ENCODE measurements at regions not wholly inside any gene's neighbourhood (a gene's known extent, or its start where the extent isn't known, plus 50 kb on each side); places are given as distances from the start of the nearest gene placed in this dataset.

- Histone ChIP-seq H3K9me3 (ENCODE audit: control insufficient read depth in 2 of 2, insufficient read depth in 1 of 2, low read depth in 1 of 2, low read length in 1 of 2) (no peaks in the 10 kb centered on the region), H3K27ac (ENCODE audit: low read depth in 1 of 3, low read length in 2 of 3) (no peak overlapping the region), H3K4me3 (ENCODE audit: low read depth in 1 of 3, low read length in 3 of 3) (no peak overlapping the region), H3K27me3 (ENCODE audit: control insufficient read depth in 3 of 3, insufficient read depth in 3 of 3, low read length in 3 of 3) (no peaks in the 10 kb centered on the region), H3K4me1 (ENCODE audit: control insufficient read depth in 3 of 3, insufficient read depth in 2 of 3, low read depth in 1 of 3, low read length in 2 of 3) (peaks cover 0 to 8% (median 0%) of the 10 kb centered on the region in 3 donors), H3K36me3 (ENCODE audit: control insufficient read depth in 3 of 3, insufficient read depth in 2 of 3, low read depth in 1 of 3, low read length in 3 of 3) (no peaks in the 10 kb centered on the region)
- 64 to 68% (median 67%) methylated on average over 3 of the region's 3 CpGs for WGBS, 3 donors
- DNase-seq (no peak), FAIRE-seq (no peak)
Observed at GRCh38 chr11:25863986-25864385, 467.9 kb upstream of the ANO3 start.

GRCh38 chr11:25876456-25876965, 455.4 kb upstream of the ANO3 start:
- Histone ChIP-seq H3K9me3 (ENCODE audit: control insufficient read depth in 2 of 2, insufficient read depth in 1 of 2, low read depth in 1 of 2, low read length in 1 of 2) (no peaks in the 10 kb centered on the region), H3K4me1 (ENCODE audit: control insufficient read depth in 3 of 3, insufficient read depth in 2 of 3, low read depth in 1 of 3, low read length in 2 of 3) (no peaks in the 10 kb centered on the region), H3K27me3 (ENCODE audit: control insufficient read depth in 3 of 3, insufficient read depth in 3 of 3, low read length in 3 of 3) (no peaks in the 10 kb centered on the region), H3K36me3 (ENCODE audit: control insufficient read depth in 3 of 3, insufficient read depth in 2 of 3, low read depth in 1 of 3, low read length in 3 of 3) (no peaks in the 10 kb centered on the region), H3K4me3 (ENCODE audit: low read depth in 1 of 3, low read length in 3 of 3) (no peak overlapping the region), H3K27ac (ENCODE audit: low read depth in 1 of 3, low read length in 2 of 3) (no peak overlapping the region)
- FAIRE-seq = no peak
- 43 to 62% (median 45%) methylated on average over 3 of the region's 3 CpGs for WGBS, 3 donors
- no peak for DNase-seq

GRCh38 chr11:25886036-25886435, 445.9 kb upstream of the ANO3 start:
- Histone ChIP-seq H3K4me1 (ENCODE audit: control insufficient read depth in 3 of 3, insufficient read depth in 2 of 3, low read depth in 1 of 3, low read length in 2 of 3) (no peaks in the 10 kb centered on the region), H3K9me3 (ENCODE audit: control insufficient read depth in 2 of 2, insufficient read depth in 1 of 2, low read depth in 1 of 2, low read length in 1 of 2) (no peaks in the 10 kb centered on the region), H3K36me3 (ENCODE audit: control insufficient read depth in 3 of 3, insufficient read depth in 2 of 3, low read depth in 1 of 3, low read length in 3 of 3) (no peaks in the 10 kb centered on the region), H3K27ac (ENCODE audit: low read depth in 1 of 3, low read length in 2 of 3) (no peak overlapping the region), H3K4me3 (ENCODE audit: low read depth in 1 of 3, low read length in 3 of 3) (no peak overlapping the region), H3K27me3 (ENCODE audit: control insufficient read depth in 3 of 3, insufficient read depth in 3 of 3, low read length in 3 of 3) (no peaks in the 10 kb centered on the region)
- DNase-seq = no peak
- whole genome bisulfite sequencing, 3 donors = 81 to 84% (median 82%) methylated on average over 3 of the region's 3 CpGs
- no peak for FAIRE-seq

- no peak for FAIRE-seq
- Histone ChIP-seq H3K4me3 (ENCODE audit: low read depth in 1 of 3, low read length in 3 of 3) (no peak overlapping the region), H3K9me3 (ENCODE audit: control insufficient read depth in 2 of 2, insufficient read depth in 1 of 2, low read depth in 1 of 2, low read length in 1 of 2) (no peaks in the 10 kb centered on the region), H3K4me1 (ENCODE audit: control insufficient read depth in 3 of 3, insufficient read depth in 2 of 3, low read depth in 1 of 3, low read length in 2 of 3) (no peaks in the 10 kb centered on the region), H3K27ac (ENCODE audit: low read depth in 1 of 3, low read length in 2 of 3) (no peak overlapping the region), H3K36me3 (ENCODE audit: control insufficient read depth in 3 of 3, insufficient read depth in 2 of 3, low read depth in 1 of 3, low read length in 3 of 3) (no peaks in the 10 kb centered on the region), H3K27me3 (ENCODE audit: control insufficient read depth in 3 of 3, insufficient read depth in 3 of 3, low read length in 3 of 3) (no peaks in the 10 kb centered on the region)
- DNase-seq = no peak
- WGBS, 3 donors = 51 to 57% (median 53%) methylated on average over 3 of the region's 3 CpGs
Observed at GRCh38 chr11:25890626-25891260, 441.2 kb upstream of the ANO3 start.

- DNase-seq = no peak
- no peaks in the 10 kb centered on the region for H3K9me3 ChIP-seq (ENCODE audit: control insufficient read depth in 2 of 2, insufficient read depth in 1 of 2, low read depth in 1 of 2, low read length in 1 of 2)
- H3K4me3 ChIP-seq (ENCODE audit: low read depth in 1 of 3, low read length in 3 of 3) = no peak overlapping the region
- H3K27me3 ChIP-seq (ENCODE audit: control insufficient read depth in 3 of 3, insufficient read depth in 3 of 3, low read length in 3 of 3) = no peaks in the 10 kb centered on the region
- no peak overlapping the region for H3K27ac ChIP-seq (ENCODE audit: low read depth in 1 of 3, low read length in 2 of 3)
- no peaks in the 10 kb centered on the region for H3K4me1 ChIP-seq (ENCODE audit: control insufficient read depth in 3 of 3, insufficient read depth in 2 of 3, low read depth in 1 of 3, low read length in 2 of 3)
- 93 to 96% (median 96%) methylated on average over 1 of the region's 1 CpG for WGBS, 3 donors
- FAIRE-seq = no peak
- H3K36me3 ChIP-seq (ENCODE audit: control insufficient read depth in 3 of 3, insufficient read depth in 2 of 3, low read depth in 1 of 3, low read length in 3 of 3) = no peaks in the 10 kb centered on the region
Observed at GRCh38 chr11:25891960-25892359, 440.0 kb upstream of the ANO3 start.

- DNase-seq = no peak
- Histone ChIP-seq H3K4me1 (ENCODE audit: control insufficient read depth in 3 of 3, insufficient read depth in 2 of 3, low read depth in 1 of 3, low read length in 2 of 3) (no peaks in the 10 kb centered on the region), H3K36me3 (ENCODE audit: control insufficient read depth in 3 of 3, insufficient read depth in 2 of 3, low read depth in 1 of 3, low read length in 3 of 3) (no peaks in the 10 kb centered on the region), H3K4me3 (ENCODE audit: low read depth in 1 of 3, low read length in 3 of 3) (no peak overlapping the region), H3K27ac (ENCODE audit: low read depth in 1 of 3, low read length in 2 of 3) (no peak overlapping the region), H3K27me3 (ENCODE audit: control insufficient read depth in 3 of 3, insufficient read depth in 3 of 3, low read length in 3 of 3) (no peaks in the 10 kb centered on the region), H3K9me3 (ENCODE audit: control insufficient read depth in 2 of 2, insufficient read depth in 1 of 2, low read depth in 1 of 2, low read length in 1 of 2) (peaks cover 0 to 2% of the 10 kb centered on the region in 2 donors)
- WGBS, 3 donors = 30 to 61% (median 34%) methylated on average over 2 of the region's 3 CpGs
- FAIRE-seq = no peak
Observed at GRCh38 chr11:25899617-25900160, 432.2 kb upstream of the ANO3 start.

GRCh38 chr11:25900814-25901213, 431.1 kb upstream of the ANO3 start:
- Histone ChIP-seq H3K9me3 (ENCODE audit: control insufficient read depth in 2 of 2, insufficient read depth in 1 of 2, low read depth in 1 of 2, low read length in 1 of 2) (peaks cover 0 to 2% of the 10 kb centered on the region in 2 donors), H3K36me3 (ENCODE audit: control insufficient read depth in 3 of 3, insufficient read depth in 2 of 3, low read depth in 1 of 3, low read length in 3 of 3) (no peaks in the 10 kb centered on the region), H3K4me1 (ENCODE audit: control insufficient read depth in 3 of 3, insufficient read depth in 2 of 3, low read depth in 1 of 3, low read length in 2 of 3) (no peaks in the 10 kb centered on the region), H3K27ac (ENCODE audit: low read depth in 1 of 3, low read length in 2 of 3) (no peak overlapping the region), H3K4me3 (ENCODE audit: low read depth in 1 of 3, low read length in 3 of 3) (no peak overlapping the region), H3K27me3 (ENCODE audit: control insufficient read depth in 3 of 3, insufficient read depth in 3 of 3, low read length in 3 of 3) (no peaks in the 10 kb centered on the region)
- DNase-seq (no peak), FAIRE-seq (no peak)
- WGBS, 3 donors = 92 to 93% (median 93%) methylated on average over 4 of the region's 4 CpGs

GRCh38 chr11:25901415-25901814, 430.5 kb upstream of the ANO3 start:
- Histone ChIP-seq H3K4me1 (ENCODE audit: control insufficient read depth in 3 of 3, insufficient read depth in 2 of 3, low read depth in 1 of 3, low read length in 2 of 3) (no peaks in the 10 kb centered on the region), H3K27me3 (ENCODE audit: control insufficient read depth in 3 of 3, insufficient read depth in 3 of 3, low read length in 3 of 3) (no peaks in the 10 kb centered on the region), H3K36me3 (ENCODE audit: control insufficient read depth in 3 of 3, insufficient read depth in 2 of 3, low read depth in 1 of 3, low read length in 3 of 3) (no peaks in the 10 kb centered on the region), H3K27ac (ENCODE audit: low read depth in 1 of 3, low read length in 2 of 3) (no peak overlapping the region), H3K4me3 (ENCODE audit: low read depth in 1 of 3, low read length in 3 of 3) (no peak overlapping the region), H3K9me3 (ENCODE audit: control insufficient read depth in 2 of 2, insufficient read depth in 1 of 2, low read depth in 1 of 2, low read length in 1 of 2) (peaks cover 0 to 2% of the 10 kb centered on the region in 2 donors)
- no peak for DNase-seq
- FAIRE-seq = no peak
- WGBS, 3 donors = 91 to 94% (median 93%) methylated on average over 15 of the region's 15 CpGs

- H3K9me3 ChIP-seq (ENCODE audit: control insufficient read depth in 2 of 2, insufficient read depth in 1 of 2, low read depth in 1 of 2, low read length in 1 of 2) = peaks cover 0 to 2% of the 10 kb centered on the region in 2 donors
- 45 to 89% (median 66%) methylated on average over 3 of the region's 3 CpGs for WGBS, 3 donors
- FAIRE-seq (no peak), DNase-seq (no peak)
- no peak overlapping the region for H3K4me3 ChIP-seq (ENCODE audit: low read depth in 1 of 3, low read length in 3 of 3)
- no peak overlapping the region for H3K27ac ChIP-seq (ENCODE audit: low read depth in 1 of 3, low read length in 2 of 3)
- no peaks in the 10 kb centered on the region for H3K36me3 ChIP-seq (ENCODE audit: control insufficient read depth in 3 of 3, insufficient read depth in 2 of 3, low read depth in 1 of 3, low read length in 3 of 3)
- H3K4me1 ChIP-seq (ENCODE audit: control insufficient read depth in 3 of 3, insufficient read depth in 2 of 3, low read depth in 1 of 3, low read length in 2 of 3) = no peaks in the 10 kb centered on the region
- H3K27me3 ChIP-seq (ENCODE audit: control insufficient read depth in 3 of 3, insufficient read depth in 3 of 3, low read length in 3 of 3) = no peaks in the 10 kb centered on the region
Observed at GRCh38 chr11:25902476-25902875, 429.5 kb upstream of the ANO3 start.
